ENCODE measurements at regions not wholly inside any gene's neighbourhood (a gene's known extent, or its start where the extent isn't known, plus 50 kb on each side); places are given as distances from the start of the nearest gene placed in this dataset.

DNA sequence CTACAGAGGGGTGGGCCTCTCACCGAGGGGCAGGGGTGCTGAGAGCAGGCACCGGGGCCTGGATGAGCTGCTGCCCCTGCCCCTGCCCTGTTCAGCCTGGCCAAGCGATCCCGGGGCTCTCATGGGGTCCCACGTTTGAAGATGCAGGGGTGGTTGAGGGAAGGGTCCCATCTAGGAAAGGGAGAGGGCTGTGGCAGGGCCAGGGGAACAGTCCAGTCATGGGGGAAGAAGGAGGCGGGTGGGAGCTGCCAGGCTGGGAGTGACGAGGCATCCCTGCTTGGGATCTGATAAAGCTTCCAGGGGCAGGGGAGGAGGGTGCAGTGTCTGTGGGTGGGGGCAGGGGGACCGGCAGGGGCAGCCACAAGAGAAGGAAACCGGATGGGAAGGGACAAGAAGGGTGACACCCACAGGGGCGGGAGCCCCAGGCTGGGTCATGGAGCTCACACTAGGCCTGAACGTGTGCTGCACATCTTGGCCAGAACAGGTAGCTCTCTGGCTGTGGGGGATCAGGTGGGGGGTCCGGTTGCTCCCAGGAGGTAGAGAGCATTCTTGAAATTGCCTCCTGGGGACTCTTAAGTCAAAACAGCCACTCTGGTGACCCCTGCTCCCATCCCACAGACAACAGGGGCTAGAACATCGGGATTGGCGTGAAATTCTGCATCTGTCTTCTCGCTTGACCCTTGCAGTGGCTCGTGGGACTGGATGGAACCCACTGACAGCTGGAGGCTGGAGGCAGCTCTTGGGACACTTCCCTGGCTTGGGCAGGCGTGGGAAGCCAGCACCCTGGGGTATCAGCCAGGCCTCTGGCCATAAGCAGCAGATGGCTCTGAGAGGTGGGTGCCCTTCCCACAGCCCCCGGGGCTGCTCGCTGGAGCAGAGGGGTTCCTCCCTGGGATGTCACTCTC lies 58.0 kb upstream of the GATA5 start:
- ChIA-PET CTCF (interaction anchor here (1.0 to 1.3 kb wide), 2 partner anchors 34 to 84 kb away, joined by 3 read pairs; no protein-coding TSS in a partner anchor), POLR2A (interaction anchor here (0.6 kb wide), 1 partner anchor 108 kb away, joined by 3 read pairs; the partner anchor contains the start of gene SLCO4A1)
- TF ChIP-seq, protein P1, sequence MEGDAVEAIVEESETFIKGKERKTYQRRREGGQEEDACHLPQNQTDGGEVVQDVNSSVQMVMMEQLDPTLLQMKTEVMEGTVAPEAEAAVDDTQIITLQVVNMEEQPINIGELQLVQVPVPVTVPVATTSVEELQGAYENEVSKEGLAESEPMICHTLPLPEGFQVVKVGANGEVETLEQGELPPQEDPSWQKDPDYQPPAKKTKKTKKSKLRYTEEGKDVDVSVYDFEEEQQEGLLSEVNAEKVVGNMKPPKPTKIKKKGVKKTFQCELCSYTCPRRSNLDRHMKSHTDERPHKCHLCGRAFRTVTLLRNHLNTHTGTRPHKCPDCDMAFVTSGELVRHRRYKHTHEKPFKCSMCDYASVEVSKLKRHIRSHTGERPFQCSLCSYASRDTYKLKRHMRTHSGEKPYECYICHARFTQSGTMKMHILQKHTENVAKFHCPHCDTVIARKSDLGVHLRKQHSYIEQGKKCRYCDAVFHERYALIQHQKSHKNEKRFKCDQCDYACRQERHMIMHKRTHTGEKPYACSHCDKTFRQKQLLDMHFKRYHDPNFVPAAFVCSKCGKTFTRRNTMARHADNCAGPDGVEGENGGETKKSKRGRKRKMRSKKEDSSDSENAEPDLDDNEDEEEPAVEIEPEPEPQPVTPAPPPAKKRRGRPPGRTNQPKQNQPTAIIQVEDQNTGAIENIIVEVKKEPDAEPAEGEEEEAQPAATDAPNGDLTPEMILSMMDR (IDR thresholded peaks at IDR 0.05; ENCODE audit: control extremely low read depth, extremely low read depth, low read depth, missing control alignments) = no peak
- DNase-seq (ENCODE audit: extremely low spot score) = no peak

DNA sequence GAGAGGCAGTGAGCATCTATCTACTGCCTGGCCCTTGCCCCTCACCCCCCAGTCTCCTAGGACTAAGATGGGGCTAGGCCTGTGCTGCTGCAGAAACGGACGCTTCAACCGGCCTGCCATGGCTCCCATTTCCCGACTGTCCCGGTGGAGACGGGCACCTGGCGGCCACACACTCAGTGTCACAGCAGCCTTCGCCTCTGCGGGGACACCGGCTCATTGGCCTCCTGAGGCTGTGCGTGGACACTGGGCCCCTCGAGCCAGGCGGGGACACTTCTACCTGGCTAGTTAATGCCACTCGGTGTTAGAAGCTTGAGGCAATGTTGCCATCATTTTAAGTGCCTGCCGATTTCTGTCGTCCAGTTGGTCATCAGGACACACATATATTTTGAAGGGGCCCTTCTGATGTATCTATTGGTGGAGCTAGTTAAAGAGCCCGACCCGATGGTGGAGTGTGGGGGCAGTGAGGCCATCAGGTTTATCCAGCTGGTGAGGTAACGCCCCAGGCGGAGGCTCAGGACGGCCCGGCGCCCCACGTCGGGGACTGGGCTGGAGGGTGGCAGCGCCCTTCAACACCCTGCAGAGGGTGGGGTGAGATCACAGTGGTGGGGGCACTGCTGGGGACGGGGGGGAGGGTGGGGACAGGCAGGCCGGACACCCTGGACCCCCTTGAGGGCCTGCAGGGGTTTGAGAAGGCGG lies 58.9 kb upstream of the GATA5 start:
- ChIA-PET CTCF (interaction anchor here (1.0 to 1.3 kb wide), 2 partner anchors 35 to 83 kb away, joined by 3 read pairs; no protein-coding TSS in a partner anchor), POLR2A (no interaction called here)
- DNase-seq (ENCODE audit: extremely low spot score) = no peak
- TF ChIP-seq, protein P1 (IDR thresholded peaks at IDR 0.05; ENCODE audit: control extremely low read depth, extremely low read depth, low read depth, missing control alignments) = no peak

DNA sequence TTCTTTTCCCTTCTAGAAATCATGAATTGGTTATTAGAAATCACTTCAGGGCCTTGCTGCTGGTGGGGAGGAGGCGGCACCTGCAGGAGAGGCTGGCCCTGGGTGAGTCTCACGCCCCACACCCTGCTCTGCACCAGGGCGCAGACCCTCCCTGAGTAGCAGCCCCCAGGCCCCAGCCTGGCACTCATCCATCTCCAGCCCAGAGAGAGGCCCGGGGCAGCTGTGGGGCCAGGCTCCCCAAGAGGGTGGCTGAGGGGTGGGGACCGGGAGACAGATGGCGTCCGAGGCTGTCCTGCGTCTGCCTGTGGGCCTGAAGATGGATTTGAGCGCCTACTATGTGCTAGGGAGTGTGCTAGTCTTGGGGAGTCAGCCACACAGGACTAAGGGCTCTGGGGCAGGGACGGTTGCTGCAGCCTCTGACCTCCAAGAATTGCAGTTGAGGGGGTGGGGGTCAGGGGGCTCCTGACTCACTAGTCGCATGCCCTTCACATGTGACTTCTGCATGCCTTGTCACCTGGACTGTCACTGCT lies 59.6 kb upstream of the GATA5 start:
- CTCF ChIA-PET = no interaction called here
- no peak for DNase-seq (ENCODE audit: extremely low spot score)
- TF ChIP-seq, protein P1 (IDR thresholded peaks at IDR 0.05; ENCODE audit: control extremely low read depth, extremely low read depth, low read depth, missing control alignments) = no peak
- POLR2A ChIA-PET = no interaction called here

DNA sequence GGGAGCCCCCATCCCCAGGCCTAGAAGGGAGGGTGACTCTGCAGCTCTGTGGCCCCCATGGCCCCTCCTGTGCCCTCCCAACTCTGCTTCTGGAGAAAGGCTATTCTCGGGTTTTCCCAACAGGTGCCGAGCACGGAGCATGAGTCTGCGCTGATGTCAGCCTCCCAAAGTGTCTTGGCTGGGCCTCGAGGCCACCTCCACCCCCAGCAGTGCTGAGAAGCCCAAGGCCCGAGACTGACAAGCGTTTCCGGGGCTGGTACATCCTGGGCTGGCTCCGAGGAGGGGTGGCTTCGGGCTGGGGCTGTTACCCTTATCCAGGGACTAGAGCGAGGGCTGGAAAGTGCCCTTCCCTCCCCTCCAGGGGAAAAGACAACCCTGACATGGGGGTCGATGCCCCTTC lies 60.2 kb upstream of the GATA5 start:
- TF ChIP-seq, protein P1 (IDR thresholded peaks at IDR 0.05; ENCODE audit: control extremely low read depth, extremely low read depth, low read depth, missing control alignments) = no peak
- ChIA-PET CTCF (no interaction called here), POLR2A (no interaction called here)
- DNase-seq (ENCODE audit: extremely low spot score) = no peak

- TF ChIP-seq, protein P1 (IDR thresholded peaks at IDR 0.05; ENCODE audit: control extremely low read depth, extremely low read depth, low read depth, missing control alignments) = no peak
- POLR2A ChIA-PET = interaction anchor here (0.6 kb wide), 1 partner anchor 15 kb away, joined by 8 read pairs; no protein-coding TSS in a partner anchor
- no peak for DNase-seq (ENCODE audit: extremely low spot score)
- CTCF ChIA-PET = no interaction called here
Measured at GRCh38 chr20:62536871-62537401, 61.1 kb upstream of the GATA5 start.

DNA sequence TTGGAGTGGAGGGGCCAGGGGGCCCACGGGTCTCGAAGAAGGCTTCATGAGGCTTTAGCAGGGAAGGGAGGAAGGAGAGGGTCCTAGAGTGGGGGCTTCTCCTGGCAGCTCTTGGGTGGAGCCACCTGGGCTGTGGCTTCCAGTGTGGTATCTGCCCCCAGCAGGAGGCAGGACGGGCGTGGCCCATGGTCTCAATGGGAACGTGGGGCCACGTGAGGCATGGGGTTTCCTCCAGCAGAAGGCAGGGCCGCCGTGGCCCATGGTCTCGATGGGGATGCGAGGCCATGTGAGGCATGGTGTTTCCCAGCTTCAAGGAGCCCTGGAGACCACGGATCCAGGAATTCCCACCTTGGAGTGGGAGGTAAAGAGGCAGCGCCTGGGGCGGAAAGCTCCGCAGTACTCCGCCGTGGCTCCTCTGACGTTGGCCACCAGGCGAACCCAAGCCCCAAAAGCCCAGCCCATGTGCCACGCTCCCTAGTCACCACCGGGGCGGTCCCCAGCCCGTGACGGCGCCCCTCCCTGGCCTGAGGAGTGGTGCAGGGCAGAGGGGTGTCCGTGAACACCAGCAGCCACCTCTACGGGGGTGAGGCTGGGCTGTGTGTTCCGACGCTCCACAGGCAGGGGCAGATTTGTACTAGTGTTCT lies 62.0 kb upstream of the GATA5 start:
- TF ChIP-seq, protein P1 (IDR thresholded peaks at IDR 0.05; ENCODE audit: control extremely low read depth, extremely low read depth, low read depth, missing control alignments) = no peak
- ChIA-PET POLR2A (no interaction called here), CTCF (no interaction called here)

More for the DNA sequence above, 62.0 kb upstream of the GATA5 start:
- no peak for DNase-seq (ENCODE audit: extremely low spot score)
